ENCODE measurements at regions not wholly inside any gene's neighbourhood (a gene's known extent, or its start where the extent isn't known, plus 50 kb on each side); places are given as distances from the start of the nearest gene placed in this dataset.

GRCh38 chr13:86710013-86710412, 910.8 kb upstream of the SLITRK6 start:
- no peak for FAIRE-seq
- no peak for DNase-seq
- intact Hi-C loops (cut with DNase I), result no loop called here
- Histone ChIP-seq H3K36me3 (ENCODE audit: control insufficient read depth in 2 of 3, insufficient read depth in 3 of 3, low read length in 3 of 3) (no peaks in the 10 kb centered on the region), H3K27ac (ENCODE audit: low read depth in 2 of 2, low read length in 2 of 2) (no peak overlapping the region), H3K9me3 (ENCODE audit: control insufficient read depth in 2 of 3, insufficient read depth in 1 of 3, low read length in 3 of 3) (no peaks in the 10 kb centered on the region), H3K27me3 (ENCODE audit: control insufficient read depth, insufficient read depth, low read length) (no peaks in the 10 kb centered on the region), H3K4me3 (ENCODE audit: low read length in 3 of 3) (no peak overlapping the region), H3K9ac (ENCODE audit: low read length in 3 of 3) (no peak overlapping the region), H3K4me1 (ENCODE audit: control insufficient read depth in 2 of 3, insufficient read depth in 2 of 3, low read depth in 1 of 3, low read length in 3 of 3) (no peaks in the 10 kb centered on the region)
- TF ChIP-seq CTCF (IDR thresholded peaks at IDR 0.05; ENCODE audit: borderline replicate concordance, extremely low read depth, insufficient read depth), result no peak

GRCh38 chr13:86710896-86711295, 911.7 kb upstream of the SLITRK6 start:
- H3K9me3 ChIP-seq (ENCODE audit: control insufficient read depth in 2 of 3, insufficient read depth in 1 of 3, low read length in 3 of 3), result no peaks in the 10 kb centered on the region
- no peaks in the 10 kb centered on the region for H3K36me3 ChIP-seq (ENCODE audit: control insufficient read depth in 2 of 3, insufficient read depth in 3 of 3, low read length in 3 of 3)
- no peak overlapping the region for H3K4me3 ChIP-seq (ENCODE audit: low read length in 3 of 3)
- no peak overlapping the region for H3K27ac ChIP-seq (ENCODE audit: low read depth in 2 of 2, low read length in 2 of 2)
- no peak for TF ChIP-seq CTCF (IDR thresholded peaks at IDR 0.05; ENCODE audit: borderline replicate concordance, extremely low read depth, insufficient read depth)
- intact Hi-C loops (cut with DNase I), result no loop called here
- no peaks in the 10 kb centered on the region for H3K27me3 ChIP-seq (ENCODE audit: control insufficient read depth, insufficient read depth, low read length)
- no peak overlapping the region for H3K9ac ChIP-seq (ENCODE audit: low read length in 3 of 3)
- FAIRE-seq (no peak), DNase-seq (peak in 1 of 5 donors; percentile 12)
- H3K4me1 ChIP-seq (ENCODE audit: control insufficient read depth in 2 of 3, insufficient read depth in 2 of 3, low read depth in 1 of 3, low read length in 3 of 3), result no peaks in the 10 kb centered on the region

GRCh38 chr13:86714495-86714894, 915.3 kb upstream of the SLITRK6 start:
- Histone ChIP-seq H3K4me1 (ENCODE audit: control insufficient read depth in 2 of 3, insufficient read depth in 2 of 3, low read depth in 1 of 3, low read length in 3 of 3) (no peaks in the 10 kb centered on the region), H3K4me3 (ENCODE audit: low read length in 3 of 3) (no peak overlapping the region), H3K9ac (ENCODE audit: low read length in 3 of 3) (no peak overlapping the region), H3K27me3 (ENCODE audit: control insufficient read depth, insufficient read depth, low read length) (no peaks in the 10 kb centered on the region), H3K27ac (ENCODE audit: low read depth in 2 of 2, low read length in 2 of 2) (no peak overlapping the region), H3K9me3 (ENCODE audit: control insufficient read depth in 2 of 3, insufficient read depth in 1 of 3, low read length in 3 of 3) (no peaks in the 10 kb centered on the region), H3K36me3 (ENCODE audit: control insufficient read depth in 2 of 3, insufficient read depth in 3 of 3, low read length in 3 of 3) (no peaks in the 10 kb centered on the region)
- intact Hi-C loops (cut with DNase I), result no loop called here
- FAIRE-seq, result no peak
- no peak for DNase-seq
- no peak for TF ChIP-seq CTCF (IDR thresholded peaks at IDR 0.05; ENCODE audit: borderline replicate concordance, extremely low read depth, insufficient read depth)

- no peaks in the 10 kb centered on the region for H3K36me3 ChIP-seq (ENCODE audit: control insufficient read depth in 2 of 3, insufficient read depth in 3 of 3, low read length in 3 of 3)
- H3K27me3 ChIP-seq (ENCODE audit: control insufficient read depth, insufficient read depth, low read length), result no peaks in the 10 kb centered on the region
- intact Hi-C loops (cut with DNase I), result no loop called here
- DNase-seq, result no peak
- H3K27ac ChIP-seq (ENCODE audit: low read depth in 2 of 2, low read length in 2 of 2), result no peak overlapping the region
- TF ChIP-seq CTCF (IDR thresholded peaks at IDR 0.05; ENCODE audit: borderline replicate concordance, extremely low read depth, insufficient read depth), result no peak
- H3K4me3 ChIP-seq (ENCODE audit: low read length in 3 of 3), result no peak overlapping the region
- no peak for FAIRE-seq
- no peaks in the 10 kb centered on the region for H3K4me1 ChIP-seq (ENCODE audit: control insufficient read depth in 2 of 3, insufficient read depth in 2 of 3, low read depth in 1 of 3, low read length in 3 of 3)
- no peaks in the 10 kb centered on the region for H3K9me3 ChIP-seq (ENCODE audit: control insufficient read depth in 2 of 3, insufficient read depth in 1 of 3, low read length in 3 of 3)
- no peak overlapping the region for H3K9ac ChIP-seq (ENCODE audit: low read length in 3 of 3)
Measured at GRCh38 chr13:86725105-86725504, 925.9 kb upstream of the SLITRK6 start.

Measured in kidney (tissue), 13 donors.